ENCODE measurements at regions not wholly inside any gene's neighbourhood (a gene's known extent, or its start where the extent isn't known, plus 50 kb on each side); places are given as distances from the start of the nearest gene placed in this dataset.

- no peaks in the 10 kb centered on the region for H4K20me1 ChIP-seq (ENCODE audit: control insufficient read depth, insufficient read depth, low read depth, low read length)
- no peaks in the 10 kb centered on the region for H3K9me3 ChIP-seq (ENCODE audit: control insufficient read depth, insufficient read depth, low read length)
- TF ChIP-seq EZH2phosphoT487 (IDR thresholded peaks at IDR 0.05; ENCODE audit: borderline replicate concordance, low read length) = no peak
- no peak for TF ChIP-seq CTCF (IDR thresholded peaks at IDR 0.05; ENCODE audit: low read depth, low read length, poor library complexity, severe bottlenecking)
- H3K4me3 ChIP-seq (ENCODE audit: low read length) = no peak overlapping the region
- H3K79me2 ChIP-seq (ENCODE audit: control insufficient read depth, low read length) = no peaks in the 10 kb centered on the region
- H3K36me3 ChIP-seq (ENCODE audit: control insufficient read depth, low read length) = no peaks in the 10 kb centered on the region
- no peaks in the 10 kb centered on the region for H3K9me2 ChIP-seq (replicated peaks; ENCODE audit: control insufficient read depth, low read length)
- no peak overlapping the region for H3K4me2 ChIP-seq (ENCODE audit: low read length)
- H3F3A ChIP-seq (ENCODE audit: control insufficient read depth, insufficient read depth) = no peaks in the 10 kb centered on the region
- H3K27me3 ChIP-seq (ENCODE audit: control insufficient read depth, low read length) = peaks cover 6% of the 10 kb centered on the region; the same call in 1 of the 2 replicates
- no peak overlapping the region for H3K27ac ChIP-seq (ENCODE audit: low read depth, low read length)
- no peaks in the 10 kb centered on the region for H3K4me1 ChIP-seq (ENCODE audit: control insufficient read depth, low read length)
Observed at GRCh38 chr9:111162026-111162425, 123.8 kb upstream of the LPAR1 start.

- H3K27me3 ChIP-seq (ENCODE audit: control insufficient read depth, low read length) = peaks cover 6% of the 10 kb centered on the region; the same call in 1 of the 2 replicates
- no peak overlapping the region for H3K4me3 ChIP-seq (ENCODE audit: low read length)
- no peak overlapping the region for H3K4me2 ChIP-seq (ENCODE audit: low read length)
- no peaks in the 10 kb centered on the region for H3K9me3 ChIP-seq (ENCODE audit: control insufficient read depth, insufficient read depth, low read length)
- TF ChIP-seq EZH2phosphoT487 (IDR thresholded peaks at IDR 0.05; ENCODE audit: borderline replicate concordance, low read length) = no peak
- TF ChIP-seq CTCF (IDR thresholded peaks at IDR 0.05; ENCODE audit: low read depth, low read length, poor library complexity, severe bottlenecking) = no peak
- H3K9me2 ChIP-seq (replicated peaks; ENCODE audit: control insufficient read depth, low read length) = no peaks in the 10 kb centered on the region
- no peaks in the 10 kb centered on the region for H3F3A ChIP-seq (ENCODE audit: control insufficient read depth, insufficient read depth)
- H3K4me1 ChIP-seq (ENCODE audit: control insufficient read depth, low read length) = no peaks in the 10 kb centered on the region
- no peaks in the 10 kb centered on the region for H3K79me2 ChIP-seq (ENCODE audit: control insufficient read depth, low read length)
- H3K36me3 ChIP-seq (ENCODE audit: control insufficient read depth, low read length) = no peaks in the 10 kb centered on the region
- H4K20me1 ChIP-seq (ENCODE audit: control insufficient read depth, insufficient read depth, low read depth, low read length) = no peaks in the 10 kb centered on the region
- H3K27ac ChIP-seq (ENCODE audit: low read depth, low read length) = no peak overlapping the region
Observed at GRCh38 chr9:111161015-111161415, 122.7 kb upstream of the LPAR1 start.

- TF ChIP-seq EZH2phosphoT487 (IDR thresholded peaks at IDR 0.05; ENCODE audit: borderline replicate concordance, low read length) (no peak), CTCF (IDR thresholded peaks at IDR 0.05; ENCODE audit: low read depth, low read length, poor library complexity, severe bottlenecking) (no peak)
- Histone ChIP-seq H3K4me3 (ENCODE audit: low read length) (no peak overlapping the region), H3K27me3 (ENCODE audit: control insufficient read depth, low read length) (peaks cover 6% of the 10 kb centered on the region; the same call in 1 of the 2 replicates)
Observed at GRCh38 chr9:111158999-111159398, 120.7 kb upstream of the LPAR1 start.

More at GRCh38 chr9:111158999-111159398, 120.7 kb upstream of the LPAR1 start:
- Histone ChIP-seq H4K20me1 (ENCODE audit: control insufficient read depth, insufficient read depth, low read depth, low read length) (no peaks in the 10 kb centered on the region), H3K4me2 (ENCODE audit: low read length) (no peak overlapping the region), H3K9me3 (ENCODE audit: control insufficient read depth, insufficient read depth, low read length) (no peaks in the 10 kb centered on the region), H3K27ac (ENCODE audit: low read depth, low read length) (no peak overlapping the region), H3K79me2 (ENCODE audit: control insufficient read depth, low read length) (no peaks in the 10 kb centered on the region), H3K36me3 (ENCODE audit: control insufficient read depth, low read length) (no peaks in the 10 kb centered on the region), H3K4me1 (ENCODE audit: control insufficient read depth, low read length) (no peaks in the 10 kb centered on the region), H3F3A (ENCODE audit: control insufficient read depth, insufficient read depth) (no peaks in the 10 kb centered on the region), H3K9me2 (replicated peaks; ENCODE audit: control insufficient read depth, low read length) (no peaks in the 10 kb centered on the region)
